HG03521 (cell line): ENCODE measurements at regions not wholly inside any gene's neighbourhood (a gene's known extent, or its start where the extent isn't known, plus 50 kb on each side); places are given as distances from the start of the nearest gene placed in this dataset.

Experiments
- ATAC-seq: cut with Tn5 transposase; IDR thresholded peaks from one replicate; pipeline ENCODE4 v1.9.1; 2021; ENCODE audit warnings: mild to moderate bottlenecking, moderate library complexity; ENCODE audit not compliant: unreplicated experiment

- ATAC-seq: no peak
Measured at GRCh38 chr16:51924744-51925143, 622.2 kb downstream of the TOX3 start.

GRCh38 chr16:51922476-51922875 lies 624.5 kb downstream of the TOX3 start:
- ATAC-seq: no peak

GRCh38 chr16:51919736-51920135 lies 627.2 kb downstream of the TOX3 start:
- ATAC-seq: no peak

GRCh38 chr16:51916814-51917213 lies 630.1 kb downstream of the TOX3 start:
- ATAC-seq: no peak

- ATAC-seq: no peak
Measured at GRCh38 chr16:51916231-51916630, 630.7 kb downstream of the TOX3 start.

GRCh38 chr16:51907680-51908079 lies 639.3 kb downstream of the TOX3 start:
- no peak for ATAC-seq

- ATAC-seq: no peak
Measured at GRCh38 chr16:51900221-51900780, 646.6 kb downstream of the TOX3 start.

GRCh38 chr16:51898872-51899271 lies 648.1 kb downstream of the TOX3 start:
- ATAC-seq: no peak

GRCh38 chr16:51896013-51896412 lies 650.9 kb downstream of the TOX3 start:
- no peak for ATAC-seq

- no peak for ATAC-seq
Measured at GRCh38 chr16:51892293-51893007, 654.5 kb downstream of the TOX3 start.

GRCh38 chr16:51888534-51888933 lies 658.4 kb downstream of the TOX3 start:
- ATAC-seq: no peak

- no peak for ATAC-seq
Measured at GRCh38 chr16:51888016-51888415, 658.9 kb downstream of the TOX3 start.

GRCh38 chr16:51886456-51886855 lies 660.5 kb downstream of the TOX3 start:
- ATAC-seq: no peak

- ATAC-seq: no peak
Measured at GRCh38 chr16:51884773-51885172, 662.2 kb downstream of the TOX3 start.

- ATAC-seq: no peak
Measured at GRCh38 chr16:51881731-51882130, 665.2 kb downstream of the TOX3 start.

- no peak for ATAC-seq
Measured at GRCh38 chr16:51880776-51881175, 666.2 kb downstream of the TOX3 start.

- no peak for ATAC-seq
Measured at GRCh38 chr16:51877686-51878085, 669.3 kb downstream of the TOX3 start.

- no peak for ATAC-seq
Measured at GRCh38 chr16:51876934-51877333, 670.0 kb downstream of the TOX3 start.

GRCh38 chr16:51876601-51876875 lies 670.4 kb downstream of the TOX3 start:
- ATAC-seq: no peak

GRCh38 chr16:51875834-51876600 lies 670.9 kb downstream of the TOX3 start:
- no peak for ATAC-seq

- ATAC-seq: no peak
Measured at GRCh38 chr16:51872524-51872923, 674.4 kb downstream of the TOX3 start.

GRCh38 chr16:51870296-51870854 lies 676.6 kb downstream of the TOX3 start:
- no peak for ATAC-seq
